ENCODE measurements at regions not wholly inside any gene's neighbourhood (a gene's known extent, or its start where the extent isn't known, plus 50 kb on each side); places are given as distances from the start of the nearest gene placed in this dataset.

DNA sequence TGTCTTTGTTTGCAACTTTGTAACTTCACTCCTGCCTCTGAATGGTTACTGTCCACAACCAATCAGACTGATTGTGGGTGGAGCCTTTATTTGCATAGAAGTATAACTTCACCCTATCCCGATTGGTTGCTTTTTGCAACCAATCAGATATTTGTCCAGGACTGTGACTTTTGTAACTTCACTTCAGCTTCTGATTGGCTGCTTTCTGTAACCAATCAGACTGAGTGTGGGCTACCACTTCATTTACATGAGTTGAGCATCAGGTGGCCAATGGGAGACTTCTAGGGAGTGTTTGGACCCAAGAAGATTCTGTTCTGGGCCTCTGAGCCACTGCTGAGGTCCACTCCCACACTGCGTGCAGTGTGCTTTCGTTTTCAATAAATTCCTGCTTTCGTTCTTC, 1810.7 kb upstream of the CDH6 start:
- H3K27me3 ChIP-seq (ENCODE audit: control insufficient read depth, insufficient read depth, low read length) = no peaks in the 10 kb centered on the region
- no peak overlapping the region for H3K4me3 Mint-ChIP-seq
- H3K27ac ChIP-seq (ENCODE audit: low read length) = no peak overlapping the region
- TF ChIP-seq, protein P1, sequence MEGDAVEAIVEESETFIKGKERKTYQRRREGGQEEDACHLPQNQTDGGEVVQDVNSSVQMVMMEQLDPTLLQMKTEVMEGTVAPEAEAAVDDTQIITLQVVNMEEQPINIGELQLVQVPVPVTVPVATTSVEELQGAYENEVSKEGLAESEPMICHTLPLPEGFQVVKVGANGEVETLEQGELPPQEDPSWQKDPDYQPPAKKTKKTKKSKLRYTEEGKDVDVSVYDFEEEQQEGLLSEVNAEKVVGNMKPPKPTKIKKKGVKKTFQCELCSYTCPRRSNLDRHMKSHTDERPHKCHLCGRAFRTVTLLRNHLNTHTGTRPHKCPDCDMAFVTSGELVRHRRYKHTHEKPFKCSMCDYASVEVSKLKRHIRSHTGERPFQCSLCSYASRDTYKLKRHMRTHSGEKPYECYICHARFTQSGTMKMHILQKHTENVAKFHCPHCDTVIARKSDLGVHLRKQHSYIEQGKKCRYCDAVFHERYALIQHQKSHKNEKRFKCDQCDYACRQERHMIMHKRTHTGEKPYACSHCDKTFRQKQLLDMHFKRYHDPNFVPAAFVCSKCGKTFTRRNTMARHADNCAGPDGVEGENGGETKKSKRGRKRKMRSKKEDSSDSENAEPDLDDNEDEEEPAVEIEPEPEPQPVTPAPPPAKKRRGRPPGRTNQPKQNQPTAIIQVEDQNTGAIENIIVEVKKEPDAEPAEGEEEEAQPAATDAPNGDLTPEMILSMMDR (IDR thresholded peaks at IDR 0.05) = no peak
- intact Hi-C loops (cut with micrococcal nuclease) = no loop called here
- DNase-seq = no peak
- no peaks in the 10 kb centered on the region for H3K4me1 ChIP-seq (ENCODE audit: control insufficient read depth, insufficient read depth, low read length)
- peaks cover 7% of the 10 kb centered on the region for H3K9me3 ChIP-seq (ENCODE audit: control insufficient read depth, insufficient read depth, low read length)
- 94% methylated on average over 4 of the region's 4 CpGs for WGBS (ENCODE audit: insufficient coverage)
- H3K4me3 ChIP-seq (ENCODE audit: low read length) = no peak overlapping the region
- H3K9me3 Mint-ChIP-seq = peaks cover 14 to 27% of the 10 kb centered on the region in 2 donors
- no peaks in the 10 kb centered on the region for H3K4me1 Mint-ChIP-seq
- no peaks in the 10 kb centered on the region for H3K36me3 ChIP-seq (ENCODE audit: control insufficient read depth, insufficient read depth, low read length)
- peaks cover 7% of the 10 kb centered on the region for H3K36me3 Mint-ChIP-seq
- ATAC-seq = no peak
- H3K27ac Mint-ChIP-seq = no peak overlapping the region
- H3K27me3 Mint-ChIP-seq (ENCODE audit: low read depth in 2 of 2) = no peaks in the 10 kb centered on the region

DNA sequence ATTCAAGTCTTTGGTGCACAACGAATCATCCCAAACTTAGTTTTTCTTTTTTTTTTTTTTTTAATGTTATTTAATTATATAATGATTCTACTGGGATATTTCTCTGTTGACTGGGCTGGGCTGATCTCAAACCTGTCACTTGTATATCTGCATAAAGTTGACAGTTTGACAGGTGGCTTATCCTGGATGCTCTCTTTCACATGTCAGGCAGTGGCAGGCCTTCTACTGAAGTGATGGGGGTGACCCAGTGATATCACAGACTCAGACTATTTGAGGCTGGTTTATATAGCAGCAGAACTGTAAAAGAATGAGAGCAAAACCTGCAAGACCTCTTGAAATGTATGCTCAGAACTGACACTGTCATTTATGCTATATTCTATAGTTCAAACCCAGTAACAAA, 1813.5 kb upstream of the CDH6 start:
- Histone ChIP-seq H3K27me3 (ENCODE audit: control insufficient read depth, insufficient read depth, low read length) (no peaks in the 10 kb centered on the region), H3K4me1 (ENCODE audit: control insufficient read depth, insufficient read depth, low read length) (no peaks in the 10 kb centered on the region), H3K36me3 (ENCODE audit: control insufficient read depth, insufficient read depth, low read length) (no peaks in the 10 kb centered on the region), H3K27ac (ENCODE audit: low read length) (no peak overlapping the region), H3K4me3 (ENCODE audit: low read length) (no peak overlapping the region), H3K9me3 (ENCODE audit: control insufficient read depth, insufficient read depth, low read length) (peaks cover 7% of the 10 kb centered on the region)
- Mint-ChIP-seq H3K27me3 (ENCODE audit: low read depth in 2 of 2) (no peaks in the 10 kb centered on the region), H3K36me3 (peaks cover 7% of the 10 kb centered on the region), H3K9me3 (peaks cover 12 to 23% of the 10 kb centered on the region in 2 donors), H3K4me3 (no peak overlapping the region), H3K27ac (no peak overlapping the region), H3K4me1 (no peaks in the 10 kb centered on the region)
- ATAC-seq = no peak
- TF ChIP-seq, protein P1 (IDR thresholded peaks at IDR 0.05) = no peak
- no CpG with 5 or more reads among the region's 1 CpG for WGBS (ENCODE audit: insufficient coverage)
- DNase-seq = no peak
- intact Hi-C loops (cut with micrococcal nuclease) = no loop called here

DNA sequence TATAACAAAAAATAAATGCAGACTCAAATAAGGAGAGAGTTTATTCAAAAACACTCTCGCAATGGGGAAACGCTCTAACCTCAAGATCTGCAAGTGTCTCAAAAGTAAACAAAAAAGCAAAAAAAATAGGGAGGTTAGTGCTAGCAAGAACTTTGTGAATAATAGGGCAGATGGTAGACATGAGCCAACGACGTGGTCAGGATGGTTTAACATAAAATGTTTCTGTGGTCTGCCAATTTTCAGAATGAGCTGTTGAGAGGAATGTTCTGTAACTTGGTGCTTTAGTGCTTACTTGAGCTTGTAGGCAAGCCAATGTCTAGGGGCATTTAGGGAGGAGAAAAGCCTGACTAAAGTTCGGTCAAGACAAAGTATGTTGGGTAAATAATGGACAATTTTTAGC, 1813.9 kb upstream of the CDH6 start:
- no peak overlapping the region for H3K4me3 Mint-ChIP-seq
- intact Hi-C loops (cut with micrococcal nuclease) = no loop called here
- no peaks in the 10 kb centered on the region for H3K4me1 ChIP-seq (ENCODE audit: control insufficient read depth, insufficient read depth, low read length)
- H3K9me3 ChIP-seq (ENCODE audit: control insufficient read depth, insufficient read depth, low read length) = peaks cover 7% of the 10 kb centered on the region
- peaks cover 12 to 19% of the 10 kb centered on the region in 2 donors for H3K9me3 Mint-ChIP-seq
- H3K27ac Mint-ChIP-seq = no peak overlapping the region
- TF ChIP-seq, protein P1 (IDR thresholded peaks at IDR 0.05) = no peak
- H3K36me3 ChIP-seq (ENCODE audit: control insufficient read depth, insufficient read depth, low read length) = no peaks in the 10 kb centered on the region
- H3K4me3 ChIP-seq (ENCODE audit: low read length) = no peak overlapping the region
- no peaks in the 10 kb centered on the region for H3K27me3 ChIP-seq (ENCODE audit: control insufficient read depth, insufficient read depth, low read length)
- H3K27me3 Mint-ChIP-seq (ENCODE audit: low read depth in 2 of 2) = no peaks in the 10 kb centered on the region
- H3K27ac ChIP-seq (ENCODE audit: low read length) = no peak overlapping the region
- WGBS (ENCODE audit: insufficient coverage) = 91% methylated on average over 5 of the region's 5 CpGs
- no peak for DNase-seq
- peaks cover 7% of the 10 kb centered on the region for H3K36me3 Mint-ChIP-seq
- ATAC-seq = no peak
- no peaks in the 10 kb centered on the region for H3K4me1 Mint-ChIP-seq

DNA sequence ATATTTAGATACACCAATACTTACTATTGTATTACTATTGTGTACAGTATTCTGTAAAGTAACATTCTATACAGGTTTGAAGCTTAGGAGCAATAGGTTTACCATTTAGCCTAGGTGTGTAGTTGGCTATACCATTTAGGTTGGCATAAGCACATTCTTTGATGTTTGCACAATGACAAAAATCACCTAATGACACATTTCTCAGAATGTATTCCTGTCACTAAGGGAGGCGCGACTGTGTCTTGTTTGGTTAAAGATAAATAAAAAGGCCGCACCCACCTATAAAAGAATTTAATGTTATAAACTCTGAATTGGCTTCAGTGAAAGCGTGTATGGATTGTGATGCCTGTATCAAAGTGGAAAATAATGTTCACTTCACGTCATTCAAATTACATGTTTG, 1815.4 kb upstream of the CDH6 start:
- Histone ChIP-seq H3K4me3 (ENCODE audit: low read length) (no peak overlapping the region), H3K27me3 (ENCODE audit: control insufficient read depth, insufficient read depth, low read length) (no peaks in the 10 kb centered on the region), H3K27ac (ENCODE audit: low read length) (no peak overlapping the region), H3K4me1 (ENCODE audit: control insufficient read depth, insufficient read depth, low read length) (no peaks in the 10 kb centered on the region), H3K36me3 (ENCODE audit: control insufficient read depth, insufficient read depth, low read length) (no peaks in the 10 kb centered on the region), H3K9me3 (ENCODE audit: control insufficient read depth, insufficient read depth, low read length) (peaks cover 7% of the 10 kb centered on the region)
- intact Hi-C loops (cut with micrococcal nuclease) = no loop called here
- H3K27me3 Mint-ChIP-seq (ENCODE audit: low read depth in 2 of 2) = no peaks in the 10 kb centered on the region
- WGBS (ENCODE audit: insufficient coverage) = 92% methylated on average over 2 of the region's 5 CpGs
- DNase-seq = no peak
- peaks cover 13% of the 10 kb centered on the region in 2 donors for H3K9me3 Mint-ChIP-seq
- H3K36me3 Mint-ChIP-seq = peaks cover 3% of the 10 kb centered on the region
- TF ChIP-seq, protein P1 (IDR thresholded peaks at IDR 0.05) = no peak
- no peak overlapping the region for H3K27ac Mint-ChIP-seq
- ATAC-seq = no peak
- no peaks in the 10 kb centered on the region for H3K4me1 Mint-ChIP-seq
- no peak overlapping the region for H3K4me3 Mint-ChIP-seq
